Muscle of leg (tissue), 3 donors: ENCODE measurements at regions not wholly inside any gene's neighbourhood (a gene's known extent, or its start where the extent isn't known, plus 50 kb on each side); places are given as distances from the start of the nearest gene placed in this dataset.

Experiments used
- DNase-seq: peaks from one replicate; pipeline ENCODE4 v3.0.0; 2013
- H3K27ac ChIP-seq: one replicate; pipeline ENCODE4 v1.5.1; 2013; ENCODE audit warnings: mild to moderate bottlenecking, low read length, control low read depth
- H3K27me3 ChIP-seq: one replicate; pipeline ENCODE4 v1.6.1; 2013; ENCODE audit warnings: low read length; ENCODE audit not compliant: control insufficient read depth, insufficient read depth
- H3K36me3 ChIP-seq: one replicate; pipeline ENCODE4 v1.6.1; 2013; ENCODE audit warnings: low read length; ENCODE audit not compliant: control insufficient read depth, insufficient read depth
- H3K4me1 ChIP-seq: one replicate; pipeline ENCODE4 v1.6.1; 2013; ENCODE audit warnings: low read length; ENCODE audit not compliant: control insufficient read depth, insufficient read depth
- H3K4me3 ChIP-seq: one replicate; pipeline ENCODE4 v1.5.1; 2013; ENCODE audit warnings: low read length, control low read depth
- H3K9me3 ChIP-seq: replicated peaks from 2 replicates; pipeline ENCODE4 v1.6.1; 2013; ENCODE audit warnings: low read depth, low read length; ENCODE audit not compliant: control insufficient read depth
- WGBS: methylation state at CpG from one replicate; pipeline ENCODE4 v1.1.5; 2013; ENCODE audit warnings: missing lambda C conversion rate; ENCODE audit not compliant: insufficient coverage; 5-methylcytosine and 5-hydroxymethylcytosine counted together

DNA sequence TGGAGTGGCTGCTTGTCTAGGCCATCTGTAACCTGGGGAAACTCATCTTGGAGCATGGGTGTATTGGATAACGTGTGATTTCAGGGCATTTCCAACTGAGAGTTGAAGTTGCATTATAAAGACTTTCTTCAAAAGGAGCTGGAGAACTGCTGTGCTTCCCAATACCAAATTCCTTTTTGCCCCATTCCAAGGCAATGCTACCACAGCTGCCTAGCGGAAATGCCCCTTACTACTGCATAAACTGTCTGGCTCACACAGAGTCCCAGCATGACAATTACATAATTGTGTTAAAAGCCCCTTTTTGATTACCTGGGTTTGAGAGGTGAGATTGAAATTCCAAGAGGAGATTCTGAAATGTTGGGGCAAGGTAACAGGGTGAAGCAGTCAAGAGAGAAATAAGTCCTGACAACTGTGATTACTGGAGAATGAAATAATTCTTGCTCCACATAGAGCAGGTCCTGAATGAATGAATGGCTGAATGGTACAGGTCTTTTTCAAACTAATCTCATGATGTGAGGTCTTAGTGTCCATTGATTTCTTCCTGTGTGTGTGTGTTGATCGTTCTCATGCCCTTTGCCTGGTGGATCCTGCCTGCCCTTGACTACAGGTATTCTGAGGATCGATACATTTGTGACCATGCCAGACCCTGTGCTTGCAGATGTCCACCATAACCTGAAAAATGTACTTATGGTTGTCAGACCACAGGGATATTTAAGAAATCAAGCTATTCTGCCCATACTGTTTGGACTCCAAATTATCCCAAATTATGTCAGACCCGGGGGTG is 386.5 kb downstream of the GRIN2B start:
- WGBS, result 100% methylated on average over 1 of the region's 5 CpGs
- no peak for DNase-seq
- Histone ChIP-seq H3K36me3 (no peaks in the 10 kb centered on the region), H3K4me3 (no peak overlapping the region), H3K4me1 (peaks cover 19% of the 10 kb centered on the region), H3K27ac (no peak overlapping the region), H3K27me3 (no peaks in the 10 kb centered on the region), H3K9me3 (no peaks in the 10 kb centered on the region)

DNA sequence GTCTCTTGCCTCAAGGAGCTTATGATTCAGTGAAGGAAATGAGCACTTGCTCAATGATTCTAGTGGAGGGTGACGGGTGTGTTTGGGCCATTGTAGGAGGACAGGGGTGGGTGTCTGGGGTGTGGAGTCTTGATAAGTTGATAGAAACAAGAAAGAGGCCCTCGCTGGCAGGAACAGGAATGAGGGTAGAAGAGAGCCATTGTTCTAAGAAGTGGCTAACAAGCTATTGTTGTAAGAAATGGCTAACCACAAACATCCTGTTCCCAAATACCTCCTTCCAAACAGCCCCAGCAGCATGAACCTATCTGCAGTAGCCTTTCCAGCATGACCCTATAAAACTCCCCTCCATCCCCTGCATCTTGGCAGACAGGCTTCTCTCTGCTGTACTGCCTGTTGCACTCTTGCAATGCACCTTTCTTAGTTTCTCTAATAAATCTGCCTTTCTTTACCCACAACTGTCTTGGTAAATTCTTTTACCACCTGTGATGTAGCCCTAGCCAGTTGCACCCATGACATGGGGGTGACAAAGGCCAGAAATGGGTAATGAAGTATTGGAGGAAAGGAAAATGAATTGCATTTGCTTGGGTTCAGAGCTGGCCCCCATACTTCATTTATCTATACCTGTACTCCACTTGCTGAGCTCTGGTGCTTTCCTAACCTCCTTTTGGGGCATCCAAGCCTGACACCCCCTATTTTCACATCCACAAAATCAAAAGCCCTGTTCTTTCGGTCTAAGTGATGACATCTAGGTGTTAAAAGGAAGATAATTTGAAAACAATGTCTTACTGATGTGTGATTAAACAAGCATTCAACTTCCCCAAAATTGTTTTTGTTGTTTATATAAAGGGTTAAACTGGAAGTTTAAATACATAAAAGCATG is 389.1 kb downstream of the GRIN2B start:
- Histone ChIP-seq H3K27ac (no peak overlapping the region), H3K9me3 (no peaks in the 10 kb centered on the region), H3K4me1 (peaks cover 8% of the 10 kb centered on the region), H3K36me3 (no peaks in the 10 kb centered on the region), H3K4me3 (no peak overlapping the region), H3K27me3 (no peaks in the 10 kb centered on the region)
- WGBS, result no CpG with 5 or more reads among the region's 3 CpGs
- DNase-seq, result no peak

GRCh38 chr12:13591488-13591887 is 389.9 kb downstream of the GRIN2B start:
- no peaks in the 10 kb centered on the region for H3K9me3 ChIP-seq
- H3K27me3 ChIP-seq, result no peaks in the 10 kb centered on the region
- no peaks in the 10 kb centered on the region for H3K36me3 ChIP-seq
- no peak overlapping the region for H3K4me3 ChIP-seq
- H3K27ac ChIP-seq, result no peak overlapping the region
- no peak for DNase-seq
- H3K4me1 ChIP-seq, result peaks cover 4% of the 10 kb centered on the region

- no peak for DNase-seq
- H3K4me3 ChIP-seq, result no peak overlapping the region
- H3K27ac ChIP-seq, result no peak overlapping the region
- no peaks in the 10 kb centered on the region for H3K36me3 ChIP-seq
- H3K4me1 ChIP-seq, result peaks cover 1% of the 10 kb centered on the region
- no peaks in the 10 kb centered on the region for H3K9me3 ChIP-seq
- no peaks in the 10 kb centered on the region for H3K27me3 ChIP-seq
- WGBS, result 79% methylated on average over 2 of the region's 6 CpGs
Observed at GRCh38 chr12:13591059-13591458, 390.3 kb downstream of the GRIN2B start.

GRCh38 chr12:13588574-13588973 is 392.0 kb downstream of the EMP1 start:
- Histone ChIP-seq H3K4me1 (no peaks in the 10 kb centered on the region), H3K36me3 (no peaks in the 10 kb centered on the region), H3K4me3 (no peak overlapping the region), H3K27me3 (no peaks in the 10 kb centered on the region), H3K27ac (no peak overlapping the region), H3K9me3 (no peaks in the 10 kb centered on the region)
- no CpG with 5 or more reads among the region's 4 CpGs for WGBS
- DNase-seq, result no peak

- no CpG with 5 or more reads among the region's 5 CpGs for WGBS
- Histone ChIP-seq H3K4me3 (no peak overlapping the region), H3K9me3 (no peaks in the 10 kb centered on the region), H3K27me3 (no peaks in the 10 kb centered on the region), H3K4me1 (no peaks in the 10 kb centered on the region), H3K36me3 (no peaks in the 10 kb centered on the region), H3K27ac (no peak overlapping the region)
- no peak for DNase-seq
Observed at GRCh38 chr12:13587721-13588390, 391.3 kb downstream of the EMP1 start.

DNA sequence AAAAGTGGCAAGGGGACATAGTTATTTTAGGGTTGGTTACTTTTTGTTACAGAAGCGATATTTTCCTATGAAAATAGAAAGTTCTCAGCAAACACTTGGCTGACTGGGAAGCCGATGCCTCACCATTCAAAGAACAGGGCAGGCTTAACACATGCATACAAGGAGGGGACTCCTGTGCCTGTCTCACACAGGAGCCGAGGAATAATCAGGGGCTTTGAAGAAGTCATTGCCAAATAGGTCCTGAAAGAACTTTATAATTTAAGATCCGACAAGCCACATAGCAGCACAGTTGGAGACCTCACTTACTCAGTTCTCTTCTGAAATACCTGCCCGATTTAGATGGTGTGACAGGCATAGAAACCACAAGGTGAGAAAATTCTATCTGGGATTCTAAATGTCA is 389.8 kb downstream of the EMP1 start:
- H3K9me3 ChIP-seq, result no peaks in the 10 kb centered on the region
- no peaks in the 10 kb centered on the region for H3K4me1 ChIP-seq
- no peaks in the 10 kb centered on the region for H3K36me3 ChIP-seq
- H3K27ac ChIP-seq, result no peak overlapping the region
- H3K4me3 ChIP-seq, result no peak overlapping the region
- H3K27me3 ChIP-seq, result no peaks in the 10 kb centered on the region
- no peak for DNase-seq
- 91% methylated on average over 1 of the region's 5 CpGs for WGBS

- no peak overlapping the region for H3K27ac ChIP-seq
- WGBS, result no CpG with 5 or more reads among the region's 2 CpGs
- H3K36me3 ChIP-seq, result no peaks in the 10 kb centered on the region
- H3K4me1 ChIP-seq, result no peaks in the 10 kb centered on the region
- H3K4me3 ChIP-seq, result no peak overlapping the region
- H3K27me3 ChIP-seq, result no peaks in the 10 kb centered on the region
- DNase-seq, result no peak
- no peaks in the 10 kb centered on the region for H3K9me3 ChIP-seq
Observed at GRCh38 chr12:13584541-13584940, 388.0 kb downstream of the EMP1 start.

DNA sequence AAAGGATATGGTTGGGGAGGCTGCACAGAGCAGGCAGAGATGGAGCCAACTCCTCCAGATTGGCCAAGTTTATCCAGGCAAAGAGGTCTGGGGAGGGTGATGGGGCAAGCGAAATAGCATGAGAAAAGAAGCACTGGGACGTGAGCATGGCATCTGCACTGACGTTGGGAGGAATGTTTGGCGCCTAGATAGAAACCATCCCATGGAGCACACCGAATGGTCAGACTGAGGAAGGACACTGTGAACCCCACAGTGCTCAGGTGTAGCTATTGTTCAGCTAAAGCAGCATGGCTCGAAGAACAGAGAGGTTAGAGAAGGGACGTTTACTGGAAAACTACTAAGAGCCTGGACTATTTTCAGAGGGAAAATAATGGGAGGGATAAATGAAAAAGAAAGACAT is 387.1 kb downstream of the EMP1 start:
- Histone ChIP-seq H3K4me1 (no peaks in the 10 kb centered on the region), H3K27ac (no peak overlapping the region), H3K4me3 (no peak overlapping the region), H3K36me3 (no peaks in the 10 kb centered on the region), H3K9me3 (no peaks in the 10 kb centered on the region), H3K27me3 (no peaks in the 10 kb centered on the region)
- 79% methylated on average over 7 of the region's 7 CpGs for WGBS
- no peak for DNase-seq

GRCh38 chr12:13582421-13582820 is 385.9 kb downstream of the EMP1 start:
- H3K36me3 ChIP-seq, result no peaks in the 10 kb centered on the region
- H3K4me3 ChIP-seq, result no peak overlapping the region
- H3K27ac ChIP-seq, result no peak overlapping the region
- WGBS, result 29% methylated on average over 1 of the region's 4 CpGs
- no peaks in the 10 kb centered on the region for H3K27me3 ChIP-seq
- no peaks in the 10 kb centered on the region for H3K4me1 ChIP-seq
- no peak for DNase-seq
- H3K9me3 ChIP-seq, result no peaks in the 10 kb centered on the region
